Mesendoderm (in vitro differentiated cells): ENCODE measurements at regions not wholly inside any gene's neighbourhood (a gene's known extent, or its start where the extent isn't known, plus 50 kb on each side); places are given as distances from the start of the nearest gene placed in this dataset.

ENCODE experiments used
- DNase-seq: peaks from one replicate; pipeline ENCODE4 v3.0.0; 2013
- H2AK5ac ChIP-seq: 2 replicates; pipeline ENCODE4 v1.6.1; 2013; ENCODE audit warnings: low read length, inconsistent platforms
- H2BK120ac ChIP-seq: 2 replicates; pipeline ENCODE4 v1.6.1; 2013; ENCODE audit warnings: low read depth, mild to moderate bottlenecking, low read length, moderate library complexity, mixed read lengths
- H2BK15ac ChIP-seq: replicated peaks from 2 replicates; pipeline ENCODE4 v1.6.1; 2013; ENCODE audit warnings: low read depth, mild to moderate bottlenecking, moderate library complexity
- H2BK5ac ChIP-seq: 2 replicates; pipeline ENCODE4 v1.6.1; 2013; ENCODE audit warnings: low read length, inconsistent platforms
- H3K18ac ChIP-seq: 2 replicates; pipeline ENCODE4 v1.6.1; 2013; ENCODE audit warnings: mild to moderate bottlenecking, low read length, mixed read lengths
- H3K23ac ChIP-seq: one replicate; pipeline ENCODE4 v1.6.1; 2013; ENCODE audit warnings: low read length
- H3K27ac ChIP-seq: 2 replicates; pipeline ENCODE4 v1.5.1; 2013; ENCODE audit warnings: low read depth, mild to moderate bottlenecking, inconsistent platforms, low read length, moderate library complexity
- H3K27me3 ChIP-seq: 2 replicates; pipeline ENCODE4 v1.6.1; 2013; ENCODE audit warnings: low read length, control low read depth, mild to moderate bottlenecking, inconsistent platforms; ENCODE audit not compliant: insufficient read depth, poor library complexity
- H3K36me3 ChIP-seq: 2 replicates; pipeline ENCODE4 v1.6.1; 2013; ENCODE audit warnings: low read length, inconsistent platforms; ENCODE audit not compliant: control insufficient read depth, insufficient read depth
- H3K4ac ChIP-seq: one replicate; pipeline ENCODE4 v1.6.1; 2013; ENCODE audit warnings: low read depth, mild to moderate bottlenecking, low read length, moderate library complexity
- H3K4me1 ChIP-seq: 2 replicates; pipeline ENCODE4 v1.6.1; 2013; ENCODE audit warnings: low read depth, low read length, inconsistent platforms; ENCODE audit not compliant: control insufficient read depth
- H3K4me2 ChIP-seq: 2 replicates; pipeline ENCODE4 v1.6.1; 2013; ENCODE audit warnings: low read length
- H3K4me3 ChIP-seq: 2 replicates; pipeline ENCODE4 v1.5.1; 2013; ENCODE audit warnings: mild to moderate bottlenecking, low read length
- H3K56ac ChIP-seq: one replicate; pipeline ENCODE4 v1.6.1; 2013; ENCODE audit warnings: low read length
- H3K79me1 ChIP-seq: 2 replicates; pipeline ENCODE4 v1.6.1; 2013; ENCODE audit warnings: low read length, inconsistent platforms
- H3K79me2 ChIP-seq: 2 replicates; pipeline ENCODE4 v1.6.1; 2013; ENCODE audit warnings: mild to moderate bottlenecking, low read length; ENCODE audit not compliant: control insufficient read depth, insufficient read depth
- H3K9ac ChIP-seq: 2 replicates; pipeline ENCODE4 v1.6.1; 2013; ENCODE audit warnings: low read length, inconsistent platforms
- H4K5ac ChIP-seq: one replicate; pipeline ENCODE4 v1.6.1; 2013; ENCODE audit warnings: low read length
- H4K8ac ChIP-seq: one replicate; pipeline ENCODE4 v1.6.1; 2013; ENCODE audit warnings: low read depth, mild to moderate bottlenecking, control low read depth, low read length, moderate library complexity
- WGBS: extraction: QIAGEN DNeasy Blood & Tissue Kit; methylation state at CpG from one replicate; pipeline ENCODE4 v1.1.7; 2013; ENCODE audit warnings: low lambda C conversion rate, missing lambda C conversion rate; ENCODE audit not compliant: insufficient coverage; ENCODE audit errors: extremely low coverage; 5-methylcytosine and 5-hydroxymethylcytosine counted together

DNA sequence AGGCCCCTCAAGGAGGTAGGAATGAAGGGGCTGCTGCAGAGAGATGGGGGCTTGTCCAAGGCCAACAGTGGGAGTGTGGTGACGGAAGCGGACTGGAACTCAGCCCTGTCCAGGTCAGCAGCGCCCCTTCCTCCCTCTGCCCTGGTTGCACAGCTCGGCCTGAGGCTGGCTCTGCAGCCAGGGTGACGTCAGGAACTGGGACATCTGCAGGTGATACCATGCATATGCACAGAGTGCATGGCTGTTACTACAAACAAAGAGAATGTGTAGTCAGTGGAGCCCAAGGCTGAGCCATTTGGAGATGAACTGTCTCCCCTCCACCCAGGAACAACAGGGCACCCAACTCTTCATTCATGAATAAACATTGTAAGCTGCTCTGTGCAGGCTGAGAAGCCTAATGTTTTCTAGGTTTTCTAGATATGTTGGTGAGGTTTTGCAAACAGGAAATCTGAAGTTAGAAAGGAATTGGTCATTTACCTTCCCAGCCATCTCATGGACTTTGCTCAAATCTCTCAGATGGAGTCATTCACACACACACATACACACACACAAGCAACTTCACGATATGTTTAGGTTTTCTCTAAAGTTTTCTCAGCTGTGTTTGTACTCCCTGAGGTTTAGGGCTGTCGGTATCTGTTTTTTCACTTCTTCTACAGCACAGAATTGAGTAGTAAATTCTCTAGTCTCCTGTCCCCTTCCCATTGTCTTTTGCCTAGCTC lies 117.2 kb downstream of the TLE3 start:
- Histone ChIP-seq H2BK15ac (no peak overlapping the region), H4K8ac (no peak overlapping the region), H3K56ac (no peak overlapping the region), H2BK120ac (no peak overlapping the region), H3K4me2 (no peak overlapping the region), H3K27me3 (no peaks in the 10 kb centered on the region), H4K5ac (no peak overlapping the region), H3K4ac (no peak overlapping the region), H3K79me2 (no peaks in the 10 kb centered on the region), H2AK5ac (no peak overlapping the region), H3K23ac (no peak overlapping the region), H3K27ac (no peak overlapping the region), H3K18ac (no peak overlapping the region), H3K4me3 (no peak overlapping the region), H2BK5ac (no peak overlapping the region), H3K9ac (no peak overlapping the region), H3K79me1 (no peaks in the 10 kb centered on the region), H3K36me3 (no peaks in the 10 kb centered on the region), H3K4me1 (no peaks in the 10 kb centered on the region)
- no peak for DNase-seq
- no CpG with 5 or more reads among the region's 7 CpGs for WGBS

- H3K27me3 ChIP-seq, result no peaks in the 10 kb centered on the region
- H3K79me2 ChIP-seq, result no peaks in the 10 kb centered on the region
- H3K18ac ChIP-seq, result no peak overlapping the region
- H4K5ac ChIP-seq, result no peak overlapping the region
- H2BK15ac ChIP-seq, result no peak overlapping the region
- H3K4ac ChIP-seq, result no peak overlapping the region
- no peak overlapping the region for H3K4me3 ChIP-seq
- no peak overlapping the region for H3K4me2 ChIP-seq
- WGBS, result no CpG with 5 or more reads among the region's 2 CpGs
- no peak overlapping the region for H3K27ac ChIP-seq
- no peaks in the 10 kb centered on the region for H3K79me1 ChIP-seq
- no peak for DNase-seq
- no peak overlapping the region for H4K8ac ChIP-seq
- H3K36me3 ChIP-seq, result no peaks in the 10 kb centered on the region
- no peak overlapping the region for H2BK5ac ChIP-seq
- no peak overlapping the region for H3K9ac ChIP-seq
- no peak overlapping the region for H2AK5ac ChIP-seq
- H3K23ac ChIP-seq, result no peak overlapping the region
- no peak overlapping the region for H2BK120ac ChIP-seq
- no peaks in the 10 kb centered on the region for H3K4me1 ChIP-seq
- no peak overlapping the region for H3K56ac ChIP-seq
Observed at GRCh38 chr15:69982037-69982436, 115.7 kb downstream of the TLE3 start.

GRCh38 chr15:69983696-69984265 lies 113.9 kb downstream of the TLE3 start:
- no peaks in the 10 kb centered on the region for H3K79me2 ChIP-seq
- H2BK15ac ChIP-seq, result no peak overlapping the region
- no peak overlapping the region for H3K9ac ChIP-seq
- no peak overlapping the region for H2BK5ac ChIP-seq
- no peak overlapping the region for H3K23ac ChIP-seq
- H3K27me3 ChIP-seq, result no peaks in the 10 kb centered on the region
- H3K27ac ChIP-seq, result no peak overlapping the region
- H2BK120ac ChIP-seq, result no peak overlapping the region
- H4K5ac ChIP-seq, result no peak overlapping the region
- H3K4ac ChIP-seq, result no peak overlapping the region
- H3K79me1 ChIP-seq, result no peaks in the 10 kb centered on the region
- H3K18ac ChIP-seq, result no peak overlapping the region
- no peaks in the 10 kb centered on the region for H3K36me3 ChIP-seq
- no peaks in the 10 kb centered on the region for H3K4me1 ChIP-seq
- H4K8ac ChIP-seq, result no peak overlapping the region
- no CpG with 5 or more reads among the region's 7 CpGs for WGBS
- H3K4me2 ChIP-seq, result no peak overlapping the region
- H2AK5ac ChIP-seq, result no peak overlapping the region
- H3K56ac ChIP-seq, result no peak overlapping the region
- no peak for DNase-seq
- no peak overlapping the region for H3K4me3 ChIP-seq

GRCh38 chr15:69987492-69988489 lies 109.9 kb downstream of the TLE3 start:
- no peak overlapping the region for H3K4ac ChIP-seq
- no peaks in the 10 kb centered on the region for H3K36me3 ChIP-seq
- H3K23ac ChIP-seq, result no peak overlapping the region
- H2AK5ac ChIP-seq, result no peak overlapping the region
- no peak overlapping the region for H2BK5ac ChIP-seq
- H3K4me1 ChIP-seq, result no peaks in the 10 kb centered on the region
- H4K8ac ChIP-seq, result no peak overlapping the region
- H3K79me1 ChIP-seq, result no peaks in the 10 kb centered on the region
- H4K5ac ChIP-seq, result no peak overlapping the region
- no peak overlapping the region for H3K4me3 ChIP-seq
- no peak overlapping the region for H2BK15ac ChIP-seq
- no peak overlapping the region for H3K27ac ChIP-seq
- no peak overlapping the region for H3K4me2 ChIP-seq
- no peaks in the 10 kb centered on the region for H3K79me2 ChIP-seq
- H3K18ac ChIP-seq, result no peak overlapping the region
- H3K56ac ChIP-seq, result no peak overlapping the region
- DNase-seq, result no peak
- H3K9ac ChIP-seq, result no peak overlapping the region
- H3K27me3 ChIP-seq, result no peaks in the 10 kb centered on the region
- no CpG with 5 or more reads among the region's 9 CpGs for WGBS
- H2BK120ac ChIP-seq, result no peak overlapping the region

GRCh38 chr15:69988541-69989225 lies 109.0 kb downstream of the TLE3 start:
- Histone ChIP-seq H2BK15ac (no peak overlapping the region), H4K5ac (no peak overlapping the region), H3K56ac (no peak overlapping the region), H3K27me3 (no peaks in the 10 kb centered on the region), H3K36me3 (no peaks in the 10 kb centered on the region), H3K4me2 (no peak overlapping the region), H3K79me1 (no peaks in the 10 kb centered on the region), H3K27ac (no peak overlapping the region), H3K23ac (no peak overlapping the region), H3K4me1 (no peaks in the 10 kb centered on the region), H2BK120ac (no peak overlapping the region), H3K4me3 (no peak overlapping the region), H2AK5ac (no peak overlapping the region), H3K18ac (no peak overlapping the region), H2BK5ac (no peak overlapping the region), H4K8ac (no peak overlapping the region), H3K79me2 (no peaks in the 10 kb centered on the region), H3K4ac (no peak overlapping the region), H3K9ac (no peak overlapping the region)
- DNase-seq, result peak; percentile 26
- WGBS, result no CpG with 5 or more reads among the region's 10 CpGs
